Smooth muscle cell (in vitro differentiated cells): ENCODE measurements at regions not wholly inside any gene's neighbourhood (a gene's known extent, or its start where the extent isn't known, plus 50 kb on each side); places are given as distances from the start of the nearest gene placed in this dataset.
A peak's percentile ranks its signal among the peaks of the same experiment; 100 is the strongest.
"Not testable (repeated sequence)": the region's sequence is repeated elsewhere in the genome, so short reads cannot be mapped to it uniquely, and the experiment has no call there.

ENCODE experiments used
- DNase-seq: peaks from one replicate; lab custom pipeline; 2025; ENCODE audit not compliant: unreplicated experiment; lab: John Stamatoyannopoulos, UW
- H2AFZ ChIP-seq: fragments of 200-600 bp; sonication (generic); 2 replicates; pipeline ENCODE4 v1.6.0; 2016; ENCODE audit warnings: antibody characterized with exemption, low read depth, mild to moderate bottlenecking
- H3F3A ChIP-seq: fragments of 200-600 bp; sonication (generic); 2 replicates; pipeline ENCODE4 v1.6.0; 2017; ENCODE audit warnings: antibody characterized with exemption, low read depth
- H3K27ac ChIP-seq: fragments of 200-600 bp; sonication (generic); 2 replicates; pipeline ENCODE4 v1.5.1; 2016; ENCODE audit warnings: low read depth, mild to moderate bottlenecking
- H3K27me3 ChIP-seq: fragments of 200-600 bp; sonication (generic); 2 replicates; pipeline ENCODE4 v1.6.1; 2016; ENCODE audit warnings: low read depth, mild to moderate bottlenecking
- H3K36me3 ChIP-seq: fragments of 200-600 bp; sonication (generic); 2 replicates; pipeline ENCODE4 v1.5.1; 2016; ENCODE audit warnings: low read depth
- H3K4me1 ChIP-seq: fragments of 200-600 bp; sonication (generic); 2 replicates; pipeline ENCODE4 v1.5.1; 2016; ENCODE audit warnings: low read depth
- H3K4me2 ChIP-seq: fragments of 200-600 bp; sonication (generic); 2 replicates; pipeline ENCODE4 v1.6.0; 2016; ENCODE audit warnings: mild to moderate bottlenecking
- H3K4me3 ChIP-seq: fragments of 200-600 bp; sonication (generic); 2 replicates; pipeline ENCODE4 v1.5.1; 2016; ENCODE audit warnings: mild to moderate bottlenecking
- H3K79me2 ChIP-seq: fragments of 200-600 bp; sonication (generic); 2 replicates; pipeline ENCODE4 v1.6.0; 2016; ENCODE audit warnings: low read depth, mild to moderate bottlenecking
- H3K9ac ChIP-seq: fragments of 200-600 bp; sonication (generic); 2 replicates; pipeline ENCODE4 v1.6.0; 2016; ENCODE audit warnings: low read depth
- H3K9me3 ChIP-seq: fragments of 200-600 bp; sonication (generic); replicated peaks from 2 replicates; pipeline ENCODE4 v1.5.1; 2016; ENCODE audit warnings: low read depth
- H4K20me1 ChIP-seq: fragments of 200-600 bp; sonication (generic); 2 replicates; pipeline ENCODE4 v1.6.0; 2016; ENCODE audit warnings: low read depth
- WGBS: methylation state at CpG from one replicate; pipeline ENCODE4 v1.1.7; 2016; ENCODE audit warnings: low lambda C conversion rate; 5-methylcytosine and 5-hydroxymethylcytosine counted together
- TF ChIP-seq, protein P1 (sequence below): fragments of 200-600 bp; sonication (generic); IDR thresholded peaks from 2 replicates; pipeline ENCODE4 v1.5.1; 2017; ENCODE audit warnings: borderline replicate concordance, mild to moderate bottlenecking, antibody characterized with exemption; ENCODE audit not compliant: insufficient read depth, poor library complexity, severe bottlenecking

DNA sequence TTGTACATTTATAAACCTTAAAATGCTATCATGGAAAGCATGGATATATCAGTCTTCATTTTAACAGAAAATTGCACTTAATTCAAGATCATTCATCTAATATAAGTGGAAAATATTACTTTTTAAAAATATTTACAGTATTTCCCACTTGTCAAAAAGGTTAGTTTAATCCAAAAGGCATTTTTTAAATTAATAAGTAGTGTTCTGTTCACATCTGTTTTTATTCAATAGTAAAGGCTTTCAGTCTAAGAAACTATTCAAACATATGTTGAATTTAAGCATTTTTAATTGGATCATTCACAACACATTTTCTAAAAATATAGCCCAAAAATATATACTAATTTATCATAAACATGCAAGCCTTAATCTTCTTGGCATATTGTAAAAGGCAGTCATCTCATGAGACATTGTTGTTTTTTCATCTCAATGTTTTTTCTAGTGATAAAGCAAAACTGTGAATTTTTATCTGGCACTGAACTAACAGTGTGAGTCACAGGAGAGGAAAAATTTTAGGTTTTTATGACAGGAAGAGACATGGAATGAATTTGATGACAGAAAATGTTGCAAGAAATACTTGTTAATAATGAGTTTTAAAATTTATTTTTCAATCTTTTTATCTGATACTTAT is 1642.5 kb upstream of the TMEFF2 start:
- peaks cover 19% of the 10 kb centered on the region for H3K4me1 ChIP-seq
- no peaks in the 10 kb centered on the region for H3K27me3 ChIP-seq
- no peaks in the 10 kb centered on the region for H4K20me1 ChIP-seq
- DNase-seq = no peak
- no peaks in the 10 kb centered on the region for H3K36me3 ChIP-seq
- H3K27ac ChIP-seq = peak overlapping the region; percentile 47
- no peak overlapping the region for H3K4me3 ChIP-seq
- no peak overlapping the region for H3K9ac ChIP-seq
- no peaks in the 10 kb centered on the region for H3F3A ChIP-seq
- H3K79me2 ChIP-seq = no peaks in the 10 kb centered on the region
- TF ChIP-seq, protein P1, sequence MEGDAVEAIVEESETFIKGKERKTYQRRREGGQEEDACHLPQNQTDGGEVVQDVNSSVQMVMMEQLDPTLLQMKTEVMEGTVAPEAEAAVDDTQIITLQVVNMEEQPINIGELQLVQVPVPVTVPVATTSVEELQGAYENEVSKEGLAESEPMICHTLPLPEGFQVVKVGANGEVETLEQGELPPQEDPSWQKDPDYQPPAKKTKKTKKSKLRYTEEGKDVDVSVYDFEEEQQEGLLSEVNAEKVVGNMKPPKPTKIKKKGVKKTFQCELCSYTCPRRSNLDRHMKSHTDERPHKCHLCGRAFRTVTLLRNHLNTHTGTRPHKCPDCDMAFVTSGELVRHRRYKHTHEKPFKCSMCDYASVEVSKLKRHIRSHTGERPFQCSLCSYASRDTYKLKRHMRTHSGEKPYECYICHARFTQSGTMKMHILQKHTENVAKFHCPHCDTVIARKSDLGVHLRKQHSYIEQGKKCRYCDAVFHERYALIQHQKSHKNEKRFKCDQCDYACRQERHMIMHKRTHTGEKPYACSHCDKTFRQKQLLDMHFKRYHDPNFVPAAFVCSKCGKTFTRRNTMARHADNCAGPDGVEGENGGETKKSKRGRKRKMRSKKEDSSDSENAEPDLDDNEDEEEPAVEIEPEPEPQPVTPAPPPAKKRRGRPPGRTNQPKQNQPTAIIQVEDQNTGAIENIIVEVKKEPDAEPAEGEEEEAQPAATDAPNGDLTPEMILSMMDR = no peak
- no peak overlapping the region for H2AFZ ChIP-seq
- peak overlapping the region; percentile 48 for H3K4me2 ChIP-seq
- no peaks in the 10 kb centered on the region for H3K9me3 ChIP-seq

DNA sequence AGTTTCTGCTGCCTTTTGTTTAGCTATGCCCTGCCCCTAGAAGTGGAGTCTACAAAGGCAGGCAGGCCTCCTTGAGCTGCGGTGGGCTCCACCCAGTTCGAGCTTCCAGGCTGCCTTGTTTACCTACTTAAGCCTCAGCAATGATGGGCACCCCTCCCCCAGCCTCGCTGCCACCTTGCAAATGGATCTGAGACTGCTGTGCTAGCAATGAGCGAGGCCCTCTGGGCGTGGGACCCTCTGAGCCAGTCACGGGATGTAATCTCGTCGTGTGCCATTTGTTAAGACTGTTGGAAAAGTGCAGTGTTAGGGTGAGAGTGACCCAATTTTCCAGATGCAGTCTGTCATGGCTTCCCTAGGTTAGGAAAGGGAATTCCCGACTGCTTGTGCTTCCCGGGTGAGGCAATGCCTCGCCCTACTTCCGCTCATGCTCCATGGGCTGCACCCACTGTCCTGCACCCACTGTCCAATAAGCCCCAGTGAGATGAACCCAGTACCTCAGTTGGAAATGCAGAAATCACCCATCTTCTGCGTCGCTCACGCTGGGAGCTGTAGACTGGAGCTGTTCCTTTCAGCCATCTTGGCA is 1641.8 kb upstream of the TMEFF2 start:
- 93% methylated on average over 15 of the region's 15 CpGs for WGBS
- not testable (repeated sequence) for H2AFZ ChIP-seq

DNA sequence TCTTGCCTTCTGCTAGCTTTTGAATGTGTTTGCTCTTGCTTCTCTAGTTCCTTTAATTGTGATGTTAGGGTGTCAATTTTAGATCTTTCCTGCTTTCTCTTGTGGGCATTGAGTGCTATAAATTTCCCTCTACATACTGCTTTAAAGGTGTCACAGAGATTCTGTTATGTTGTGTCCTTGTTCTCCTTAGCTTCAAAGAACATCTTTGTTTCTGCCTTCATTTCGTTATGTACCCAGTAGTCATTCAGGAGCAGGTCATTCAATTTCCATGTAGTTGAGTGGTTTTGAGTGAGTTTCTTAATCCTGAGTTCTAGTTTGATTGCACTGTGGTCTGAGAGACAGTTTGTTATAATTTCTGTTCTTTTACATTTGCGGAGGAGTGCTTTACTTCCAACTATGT is 1639.2 kb upstream of the TMEFF2 start:
- not testable (repeated sequence) for H3K27me3 ChIP-seq, H3K79me2 ChIP-seq, H2AFZ ChIP-seq, H3K36me3 ChIP-seq, H3K4me3 ChIP-seq, H3F3A ChIP-seq, H4K20me1 ChIP-seq, H3K4me1 ChIP-seq, H3K9me3 ChIP-seq, H3K4me2 ChIP-seq, DNase-seq, H3K9ac ChIP-seq
- H3K27ac ChIP-seq = peak overlapping the region; percentile 38
- WGBS = 23% methylated on average over 2 of the region's 2 CpGs

More for the DNA sequence above, 1641.8 kb upstream of the TMEFF2 start:
- H3K36me3 ChIP-seq, H3F3A ChIP-seq, H4K20me1 ChIP-seq, H3K9ac ChIP-seq, H3K9me3 ChIP-seq, H3K79me2 ChIP-seq, H3K4me3 ChIP-seq, H3K27ac ChIP-seq, DNase-seq, H3K27me3 ChIP-seq, H3K4me2 ChIP-seq: not testable (repeated sequence)
- H3K4me1 ChIP-seq = peaks cover 14% of the 10 kb centered on the region

DNA sequence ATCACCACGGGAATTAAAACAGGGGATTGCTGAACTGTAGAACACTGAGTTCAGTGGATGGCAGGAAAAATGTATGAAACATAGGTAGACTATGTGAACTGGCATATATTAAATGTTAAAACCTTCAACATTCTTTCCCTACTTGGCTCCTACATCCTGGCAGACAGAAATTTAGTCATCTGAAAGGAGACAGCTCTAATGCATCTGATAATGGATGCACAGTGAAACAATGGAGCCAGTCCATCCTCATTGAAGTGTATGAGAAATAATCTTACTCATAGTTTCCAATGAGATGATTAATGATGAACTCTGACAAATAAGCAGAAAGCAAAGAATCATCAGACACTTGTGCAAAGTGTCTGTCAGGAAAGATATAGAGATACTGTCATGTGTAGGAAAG is 1629.7 kb upstream of the TMEFF2 start:
- Histone ChIP-seq H2AFZ (no peak overlapping the region), H4K20me1 (no peaks in the 10 kb centered on the region), H3K4me1 (no peaks in the 10 kb centered on the region), H3K4me2 (no peak overlapping the region), H3K79me2 (no peaks in the 10 kb centered on the region), H3K9me3 (no peaks in the 10 kb centered on the region), H3K27ac (peak overlapping the region; percentile 72), H3K9ac (no peak overlapping the region), H3K36me3 (no peaks in the 10 kb centered on the region), H3K27me3 (no peaks in the 10 kb centered on the region), H3F3A (no peaks in the 10 kb centered on the region), H3K4me3 (no peak overlapping the region)
- DNase-seq = no peak
- TF ChIP-seq, protein P1 = no peak
- WGBS = 70% methylated on average over 1 of the region's 1 CpG
